Urinary bladder (tissue), 3 donors: ENCODE measurements at regions not wholly inside any gene's neighbourhood (a gene's known extent, or its start where the extent isn't known, plus 50 kb on each side); places are given as distances from the start of the nearest gene placed in this dataset.

Experiments
- DNase-seq: peaks from one replicate; pipeline ENCODE4 v3.0.0-alpha.2; 2015; ENCODE audit errors: extremely low spot score
- H3K27ac ChIP-seq: one replicate; pipeline ENCODE4 v1.5.1; 2013; ENCODE audit warnings: low read depth, mild to moderate bottlenecking, moderate library complexity
- H3K36me3 ChIP-seq: one replicate; pipeline ENCODE4 v1.6.1; 2013; ENCODE audit warnings: mild to moderate bottlenecking, moderate library complexity; ENCODE audit not compliant: insufficient read depth
- H3K4me1 ChIP-seq: one replicate; pipeline ENCODE4 v1.6.1; 2013; ENCODE audit warnings: mild to moderate bottlenecking, moderate library complexity; ENCODE audit not compliant: insufficient read depth
- H3K4me3 ChIP-seq: one replicate; pipeline ENCODE4 v1.5.1; 2013; ENCODE audit warnings: low read depth, low read length
- WGBS: extraction: QIAGEN DNeasy Blood & Tissue Kit; methylation state at CpG from one replicate; pipeline ENCODE4 v1.1.7; 2013; 5-methylcytosine and 5-hydroxymethylcytosine counted together
- donor health status: healthy with polysubstance abuse.
- donor health status: healthy.

- no peak overlapping the region for H3K27ac ChIP-seq
- 31% methylated on average over 2 of the region's 2 CpGs for WGBS
- no peak overlapping the region for H3K4me3 ChIP-seq
- no peaks in the 10 kb centered on the region for H3K4me1 ChIP-seq
- H3K36me3 ChIP-seq: no peaks in the 10 kb centered on the region
- no peak for DNase-seq
Observed at GRCh38 chr1:214833178-214833756, 230.3 kb downstream of the CENPF start.

GRCh38 chr1:214837376-214837775 lies 234.4 kb downstream of the CENPF start:
- Histone ChIP-seq H3K4me3 (no peak overlapping the region), H3K4me1 (no peaks in the 10 kb centered on the region), H3K27ac (no peak overlapping the region), H3K36me3 (no peaks in the 10 kb centered on the region)
- no peak for DNase-seq
- 86% methylated on average over 2 of the region's 2 CpGs for WGBS

GRCh38 chr1:214838351-214838750 lies 235.4 kb downstream of the CENPF start:
- no peaks in the 10 kb centered on the region for H3K4me1 ChIP-seq
- no peak overlapping the region for H3K27ac ChIP-seq
- no peak overlapping the region for H3K4me3 ChIP-seq
- H3K36me3 ChIP-seq: no peaks in the 10 kb centered on the region
- DNase-seq: no peak
- WGBS: 60% methylated on average over 3 of the region's 3 CpGs

- Histone ChIP-seq H3K36me3 (no peaks in the 10 kb centered on the region), H3K27ac (no peak overlapping the region), H3K4me1 (no peaks in the 10 kb centered on the region), H3K4me3 (no peak overlapping the region)
- 59% methylated on average over 3 of the region's 3 CpGs for WGBS
- no peak for DNase-seq
Observed at GRCh38 chr1:214840356-214840755, 237.4 kb downstream of the CENPF start.

DNA sequence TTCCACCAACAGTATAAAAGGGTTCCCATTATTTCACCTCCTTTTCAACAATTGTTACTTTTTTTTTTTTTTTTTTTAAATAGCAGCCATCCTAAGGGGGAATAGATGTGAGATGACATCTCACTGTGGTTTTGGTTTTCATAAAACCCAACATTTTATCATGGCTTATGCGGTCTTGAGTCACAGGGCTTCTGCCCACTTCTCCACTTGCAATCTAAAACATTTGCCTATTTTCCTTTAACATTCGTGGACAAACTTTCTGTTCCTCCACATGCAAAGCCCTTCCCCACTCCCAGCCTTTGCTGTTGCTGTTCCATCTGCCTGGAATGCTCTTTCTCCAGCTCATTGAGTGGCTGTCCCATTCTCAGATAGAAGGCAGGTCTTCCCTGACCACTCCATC lies 239.7 kb upstream of the KCNK2 start:
- WGBS: 92% methylated on average over 2 of the region's 2 CpGs
- H3K27ac ChIP-seq: no peak overlapping the region
- no peak for DNase-seq
- no peaks in the 10 kb centered on the region for H3K36me3 ChIP-seq
- H3K4me3 ChIP-seq: no peak overlapping the region
- no peaks in the 10 kb centered on the region for H3K4me1 ChIP-seq

DNA sequence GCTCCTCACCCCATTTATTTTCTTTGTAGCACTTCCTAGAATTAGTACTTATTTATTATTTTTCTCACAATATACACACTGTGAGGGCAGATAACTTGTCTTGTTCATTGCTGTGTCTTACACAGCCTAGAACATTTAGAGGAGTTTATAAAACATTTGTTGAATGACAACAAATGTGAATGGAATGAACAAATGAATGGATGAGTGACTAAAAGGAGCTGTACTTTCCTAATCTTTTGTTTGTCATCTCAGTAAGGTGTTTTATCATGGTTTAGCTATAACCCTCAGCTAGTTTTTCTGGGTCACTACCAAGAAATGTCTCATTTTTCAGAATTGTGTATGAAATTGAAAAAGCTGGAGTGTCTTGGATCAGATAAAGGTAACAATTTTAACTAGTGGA lies 239.3 kb upstream of the KCNK2 start:
- Histone ChIP-seq H3K4me1 (no peaks in the 10 kb centered on the region), H3K36me3 (no peaks in the 10 kb centered on the region), H3K27ac (no peak overlapping the region), H3K4me3 (no peak overlapping the region)
- DNase-seq: no peak

DNA sequence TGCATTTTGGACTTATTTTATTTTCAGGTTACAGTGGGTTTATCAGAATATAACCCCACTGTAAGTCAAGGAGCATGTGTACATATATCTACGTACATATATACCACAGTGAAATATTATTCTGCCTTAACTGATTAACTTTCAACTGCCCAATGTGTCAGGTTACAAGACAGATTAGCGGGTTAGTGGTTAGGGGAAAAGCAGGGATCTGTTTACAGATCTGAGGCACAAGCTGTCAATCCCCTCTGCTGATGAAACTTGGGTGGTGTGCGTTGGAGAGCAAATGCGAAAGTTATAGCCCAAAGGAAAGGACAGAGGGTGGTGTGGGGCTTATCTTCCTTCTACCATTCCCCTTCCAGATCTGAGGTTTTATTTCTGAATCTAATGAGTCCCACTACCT lies 238.2 kb upstream of the KCNK2 start:
- H3K4me1 ChIP-seq: no peaks in the 10 kb centered on the region
- DNase-seq: no peak
- no peak overlapping the region for H3K4me3 ChIP-seq
- WGBS: 71% methylated on average over 4 of the region's 4 CpGs
- H3K27ac ChIP-seq: no peak overlapping the region
- H3K36me3 ChIP-seq: no peaks in the 10 kb centered on the region

DNA sequence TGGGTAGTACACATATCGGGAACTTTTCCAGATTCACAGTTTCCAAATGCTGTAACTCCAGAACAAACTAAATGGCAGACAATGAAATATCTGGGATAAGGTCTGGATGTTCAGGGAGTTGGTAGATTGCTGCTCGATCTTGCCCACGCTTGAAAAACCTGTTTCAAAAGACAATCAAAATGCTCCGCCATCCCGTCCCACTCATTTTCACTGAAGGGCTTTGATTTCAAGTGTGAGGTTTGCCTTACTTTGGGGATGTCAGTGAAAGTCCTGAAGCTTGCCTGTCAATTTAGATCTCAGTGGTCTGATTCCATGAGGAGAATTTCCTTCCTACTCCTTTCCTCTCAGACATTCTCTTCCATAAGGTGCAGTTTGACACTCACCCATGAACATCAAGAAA lies 236.3 kb upstream of the KCNK2 start:
- Histone ChIP-seq H3K27ac (no peak overlapping the region), H3K36me3 (no peaks in the 10 kb centered on the region), H3K4me1 (no peaks in the 10 kb centered on the region), H3K4me3 (no peak overlapping the region)
- DNase-seq: no peak
- WGBS: 89% methylated on average over 5 of the region's 5 CpGs

- H3K4me1 ChIP-seq: no peaks in the 10 kb centered on the region
- no peak overlapping the region for H3K27ac ChIP-seq
- H3K4me3 ChIP-seq: no peak overlapping the region
- DNase-seq: no peak
- no peaks in the 10 kb centered on the region for H3K36me3 ChIP-seq
- 36% methylated on average over 7 of the region's 7 CpGs for WGBS
Observed at GRCh38 chr1:214847071-214847810, 235.3 kb upstream of the KCNK2 start.

- Histone ChIP-seq H3K4me1 (no peaks in the 10 kb centered on the region), H3K27ac (no peak overlapping the region), H3K36me3 (no peaks in the 10 kb centered on the region), H3K4me3 (no peak overlapping the region)
- WGBS: 61% methylated on average over 2 of the region's 2 CpGs
- no peak for DNase-seq
Observed at GRCh38 chr1:214848101-214848500, 234.4 kb upstream of the KCNK2 start.

- no peaks in the 10 kb centered on the region for H3K4me1 ChIP-seq
- DNase-seq: no peak
- H3K27ac ChIP-seq: no peak overlapping the region
- 88% methylated on average over 3 of the region's 3 CpGs for WGBS
- H3K36me3 ChIP-seq: no peaks in the 10 kb centered on the region
- no peak overlapping the region for H3K4me3 ChIP-seq
Observed at GRCh38 chr1:214850432-214851050, 232.0 kb upstream of the KCNK2 start.

- no peak overlapping the region for H3K27ac ChIP-seq
- H3K4me1 ChIP-seq: no peaks in the 10 kb centered on the region
- no peak overlapping the region for H3K4me3 ChIP-seq
- no peak for DNase-seq
- WGBS: 88% methylated on average over 4 of the region's 4 CpGs
- H3K36me3 ChIP-seq: no peaks in the 10 kb centered on the region
Observed at GRCh38 chr1:214853340-214853739, 229.2 kb upstream of the KCNK2 start.

GRCh38 chr1:214854126-214854875 lies 228.2 kb upstream of the KCNK2 start:
- H3K27ac ChIP-seq: no peak overlapping the region
- no peaks in the 10 kb centered on the region for H3K4me1 ChIP-seq
- no peak overlapping the region for H3K4me3 ChIP-seq
- DNase-seq: no peak
- WGBS: 87% methylated on average over 1 of the region's 1 CpG
- no peaks in the 10 kb centered on the region for H3K36me3 ChIP-seq

DNA sequence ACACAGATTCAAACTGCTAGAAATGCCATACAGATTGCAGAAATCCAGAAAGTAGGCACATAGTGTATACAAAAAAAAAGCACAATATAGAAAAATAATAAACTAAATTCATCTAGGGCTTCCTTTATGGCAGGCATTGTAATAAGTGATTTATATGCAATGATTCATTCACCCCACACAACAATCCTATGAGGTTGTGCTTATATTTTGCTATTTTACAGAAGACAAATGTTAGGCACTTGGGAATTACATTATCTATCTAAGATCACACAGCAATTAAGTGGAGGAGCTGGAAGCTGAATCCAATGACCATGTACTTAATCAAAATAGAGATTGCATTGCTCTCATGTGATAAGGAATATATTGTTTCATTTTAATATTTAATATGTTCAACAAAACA lies 225.7 kb upstream of the KCNK2 start:
- Histone ChIP-seq H3K4me3 (no peak overlapping the region), H3K27ac (no peak overlapping the region), H3K36me3 (no peaks in the 10 kb centered on the region), H3K4me1 (no peaks in the 10 kb centered on the region)
- no peak for DNase-seq
